ENCODE measurements at regions not wholly inside any gene's neighbourhood (a gene's known extent, or its start where the extent isn't known, plus 50 kb on each side); places are given as distances from the start of the nearest gene placed in this dataset.

- DNase-seq (ENCODE audit: low read depth): no peak
- no peak overlapping the region for H3K4me3 ChIP-seq (ENCODE audit: low read depth, low read length)
- TF ChIP-seq CTCF (IDR thresholded peaks at IDR 0.05; ENCODE audit: control insufficient read depth, extremely low read depth, insufficient read depth): no peak
Measured at GRCh38 chr2:15074751-15075700, 442.5 kb downstream of the LRATD1 start.

DNA sequence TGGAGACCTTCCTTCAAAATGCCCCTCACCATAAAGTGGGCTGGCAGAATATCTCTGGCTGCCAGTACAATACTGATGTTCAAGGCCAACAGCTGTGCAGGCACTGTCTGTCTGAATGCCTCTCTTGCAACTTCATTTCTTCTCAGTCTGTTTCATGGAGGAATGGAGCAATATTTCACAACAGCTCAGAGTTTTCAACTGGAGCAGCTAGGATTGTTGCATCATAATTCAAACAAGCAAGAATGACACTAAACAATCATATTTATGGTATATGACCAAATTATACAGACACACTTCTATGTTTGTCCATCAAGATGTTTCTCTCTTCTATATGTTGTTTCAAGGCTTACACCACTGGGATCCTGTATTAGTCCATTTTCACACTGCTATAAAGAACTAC, 444.2 kb downstream of the LRATD1 start:
- DNase-seq (ENCODE audit: low read depth): no peak
- TF ChIP-seq CTCF (IDR thresholded peaks at IDR 0.05; ENCODE audit: control insufficient read depth, extremely low read depth, insufficient read depth): no peak
- H3K4me3 ChIP-seq (ENCODE audit: low read depth, low read length): no peak overlapping the region

DNA sequence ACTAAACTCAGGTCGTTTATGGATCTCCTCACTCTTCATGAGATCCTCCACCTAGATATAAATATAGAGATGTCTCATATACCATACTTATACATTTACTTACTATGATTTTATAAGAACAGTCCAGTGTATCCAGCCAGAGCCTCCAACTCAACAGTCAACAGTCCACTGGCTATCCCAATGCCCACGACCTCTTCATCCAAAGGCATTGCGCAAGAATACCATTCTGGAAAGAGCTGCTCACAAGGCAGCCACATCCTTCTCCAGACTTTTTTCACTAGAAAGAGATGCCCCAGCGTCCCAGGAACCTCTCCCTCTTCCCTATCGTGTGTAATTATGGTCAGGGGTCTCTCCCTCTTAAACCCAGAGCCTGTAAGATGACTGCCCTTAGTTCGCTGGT, 448.8 kb downstream of the LRATD1 start:
- TF ChIP-seq CTCF (IDR thresholded peaks at IDR 0.05; ENCODE audit: control insufficient read depth, extremely low read depth, insufficient read depth): no peak

DNA sequence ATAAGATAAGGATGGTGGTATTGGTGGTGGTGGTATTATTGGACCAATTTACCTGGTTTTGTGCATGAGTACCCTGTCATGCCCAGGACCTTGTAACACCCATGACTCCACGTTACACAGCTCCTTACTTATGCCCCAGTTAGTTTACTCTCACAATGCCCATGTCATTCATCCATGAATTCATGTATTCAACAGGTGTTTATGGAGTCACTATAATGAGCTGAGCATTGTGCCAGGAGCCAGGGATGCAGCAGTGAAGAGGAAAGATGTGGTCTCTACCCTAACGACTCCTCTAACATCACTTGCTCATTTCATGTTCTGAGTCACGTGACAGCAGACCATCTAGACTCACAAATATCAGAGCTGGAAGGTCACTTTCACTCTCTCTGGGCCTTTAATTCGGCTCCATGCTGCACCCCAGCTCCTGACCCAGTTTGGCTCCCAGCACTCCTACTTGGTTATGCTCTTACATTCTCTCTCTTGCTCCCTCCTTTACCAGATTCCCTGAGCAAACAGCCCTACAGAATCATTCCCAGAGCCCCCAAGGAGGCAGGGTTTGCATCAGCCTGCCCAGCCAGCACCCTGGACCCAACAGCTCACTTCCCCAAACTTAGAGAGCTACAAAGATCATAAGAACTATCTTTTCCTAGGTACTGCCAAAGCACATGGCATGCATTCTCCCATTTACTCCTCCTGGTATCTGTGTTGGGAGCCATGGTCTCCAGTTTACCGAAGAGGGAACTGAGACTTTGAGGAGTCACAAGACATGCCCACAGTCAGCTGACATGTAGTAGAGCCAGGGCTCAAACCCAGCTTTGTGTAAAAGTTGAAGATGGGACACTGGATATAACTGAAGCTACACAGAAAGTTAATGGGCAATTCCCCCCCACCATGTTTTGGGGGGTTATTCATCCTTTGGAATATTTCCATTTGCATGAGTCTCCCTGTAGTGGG, 449.9 kb downstream of the LRATD1 start:
- no peak for TF ChIP-seq CTCF (IDR thresholded peaks at IDR 0.05; ENCODE audit: control insufficient read depth, extremely low read depth, insufficient read depth)
- H3K4me3 ChIP-seq (ENCODE audit: low read depth, low read length): no peak overlapping the region
- DNase-seq (ENCODE audit: low read depth): no peak

More for the DNA sequence above, 448.8 kb downstream of the LRATD1 start:
- DNase-seq (ENCODE audit: low read depth): no peak
- H3K4me3 ChIP-seq (ENCODE audit: low read depth, low read length): no peak overlapping the region

DNA sequence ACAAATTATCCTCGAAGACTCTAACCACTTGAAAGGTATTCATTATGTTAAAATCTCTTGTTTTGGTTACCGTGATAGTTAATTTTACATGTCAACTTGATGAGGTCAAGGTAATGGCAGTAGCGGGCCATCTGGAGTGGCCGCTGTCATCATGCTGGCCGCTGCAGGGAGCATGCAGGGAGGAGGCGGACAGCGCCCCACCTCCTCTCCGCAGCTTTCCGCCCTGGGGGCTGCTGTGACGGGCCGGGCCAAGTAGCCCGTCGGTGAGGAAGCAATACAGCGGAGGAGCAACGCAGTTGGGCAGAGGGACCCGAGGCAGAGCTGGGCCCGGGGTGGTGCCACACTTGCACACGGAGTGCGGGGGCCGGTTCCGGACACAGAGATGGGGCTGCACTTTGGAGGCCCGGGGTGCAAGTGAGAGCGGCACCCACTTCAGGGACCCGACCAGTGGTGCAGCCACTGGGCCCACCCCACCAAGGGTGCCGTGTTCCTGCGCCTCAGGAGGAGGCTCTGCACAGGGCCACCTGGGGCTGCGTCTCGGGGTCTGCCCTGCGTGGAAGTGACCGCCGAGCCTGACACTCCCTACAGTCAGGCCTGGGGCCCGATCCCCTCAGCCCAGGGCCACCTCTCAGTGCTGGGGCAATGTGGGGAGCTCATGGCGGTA, 452.4 kb downstream of the LRATD1 start:
- no peak overlapping the region for H3K4me3 ChIP-seq (ENCODE audit: low read depth, low read length)
- DNase-seq (ENCODE audit: low read depth): no peak
- no peak for TF ChIP-seq CTCF (IDR thresholded peaks at IDR 0.05; ENCODE audit: control insufficient read depth, extremely low read depth, insufficient read depth)

- no peak overlapping the region for H3K4me3 ChIP-seq (ENCODE audit: low read depth, low read length)
- TF ChIP-seq CTCF (IDR thresholded peaks at IDR 0.05; ENCODE audit: control insufficient read depth, extremely low read depth, insufficient read depth): no peak
- no peak for DNase-seq (ENCODE audit: low read depth)
Measured at GRCh38 chr2:15092181-15092580, 459.7 kb downstream of the LRATD1 start.
